ENCODE measurements at regions not wholly inside any gene's neighbourhood (a gene's known extent, or its start where the extent isn't known, plus 50 kb on each side); places are given as distances from the start of the nearest gene placed in this dataset.
"Not testable (repeated sequence)": the region's sequence is repeated elsewhere in the genome, so short reads cannot be mapped to it uniquely, and the experiment has no call there.

DNA sequence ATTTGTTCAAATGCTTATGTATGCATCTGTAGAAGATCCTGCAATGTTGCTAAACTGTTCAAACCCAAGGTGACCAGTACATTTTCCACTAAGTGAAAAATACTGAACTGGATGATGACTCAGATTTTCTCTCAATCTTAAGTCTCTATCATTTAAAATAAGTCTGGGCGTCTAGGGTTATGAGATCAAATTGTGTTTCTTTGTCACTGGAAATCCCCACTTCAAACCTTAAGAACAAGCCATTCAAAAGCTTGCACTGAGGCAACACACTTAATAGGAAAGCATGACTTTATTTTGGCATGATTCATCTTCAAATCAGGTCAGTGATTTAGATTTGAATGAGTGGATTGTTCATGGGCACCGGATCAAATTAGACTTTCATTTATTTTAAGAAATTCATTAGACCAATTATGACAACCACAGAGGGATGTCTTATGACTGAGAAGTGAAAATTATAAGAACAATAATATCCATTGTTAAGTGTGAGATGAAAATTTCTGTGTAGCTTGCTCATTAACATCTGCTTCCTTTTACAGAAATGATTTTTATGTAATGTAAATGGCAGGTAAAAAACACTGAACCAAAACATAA is 203.6 kb downstream of the ANKRD30BL start:
- H3K27ac ChIP-seq (replicated peaks); H3K27me3 ChIP-seq (ENCODE audit: insufficient read depth, poor library complexity, severe bottlenecking); DNase-seq (ENCODE audit: low read depth in 1 of 2, low spot score in 1 of 2); H3K4me3 ChIP-seq (replicated peaks; ENCODE audit: insufficient read depth, low read length): not testable (repeated sequence)

DNA sequence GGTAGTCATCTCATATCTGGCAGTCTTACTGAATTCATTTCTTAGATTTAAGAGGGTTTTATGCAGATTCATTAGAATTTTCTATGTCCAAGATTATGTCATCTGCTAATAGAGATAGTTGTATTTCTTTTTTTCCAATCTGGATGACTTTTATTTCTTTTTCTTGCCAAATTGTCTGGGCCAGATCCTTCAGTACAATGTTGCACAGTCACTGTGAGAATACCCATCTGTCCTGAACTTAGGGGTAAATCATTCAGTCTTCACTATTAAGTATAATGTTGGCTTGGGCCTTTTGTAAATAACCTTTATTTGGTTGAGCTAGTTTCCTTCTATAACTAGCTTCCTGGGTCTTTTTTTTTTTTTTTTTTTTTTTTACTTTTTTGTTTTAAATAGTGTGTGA is 213.1 kb downstream of the ANKRD30BL start:
- H3K27ac ChIP-seq (replicated peaks); DNase-seq (ENCODE audit: low read depth in 1 of 2, low spot score in 1 of 2); H3K27me3 ChIP-seq (ENCODE audit: insufficient read depth, poor library complexity, severe bottlenecking); H3K4me3 ChIP-seq (replicated peaks; ENCODE audit: insufficient read depth, low read length): not testable (repeated sequence)

DNA sequence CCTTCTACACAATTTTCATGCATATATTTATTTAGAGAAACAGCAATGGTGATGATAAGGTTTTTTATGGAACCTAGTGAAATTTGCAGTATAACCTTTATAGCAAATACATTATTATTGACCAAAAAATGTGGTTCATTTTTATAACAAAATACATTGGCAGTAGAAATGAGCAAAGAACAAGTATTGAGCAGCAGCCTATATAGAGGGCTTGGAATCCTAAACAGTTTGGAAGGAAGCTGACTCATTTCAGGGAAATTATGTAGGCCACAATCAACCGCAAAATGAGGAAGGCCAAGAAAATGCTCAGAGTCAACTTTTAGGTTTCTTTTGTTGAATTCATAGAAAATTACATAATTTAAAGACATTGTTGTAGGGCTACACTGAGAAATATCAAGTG is 238.5 kb downstream of the ANKRD30BL start:
- DNase-seq (ENCODE audit: low read depth in 1 of 2, low spot score in 1 of 2) = peak; percentile 4 to 31
- H3K27ac ChIP-seq (replicated peaks); H3K4me3 ChIP-seq (replicated peaks; ENCODE audit: insufficient read depth, low read length); H3K27me3 ChIP-seq (ENCODE audit: insufficient read depth, poor library complexity, severe bottlenecking): not testable (repeated sequence)

DNA sequence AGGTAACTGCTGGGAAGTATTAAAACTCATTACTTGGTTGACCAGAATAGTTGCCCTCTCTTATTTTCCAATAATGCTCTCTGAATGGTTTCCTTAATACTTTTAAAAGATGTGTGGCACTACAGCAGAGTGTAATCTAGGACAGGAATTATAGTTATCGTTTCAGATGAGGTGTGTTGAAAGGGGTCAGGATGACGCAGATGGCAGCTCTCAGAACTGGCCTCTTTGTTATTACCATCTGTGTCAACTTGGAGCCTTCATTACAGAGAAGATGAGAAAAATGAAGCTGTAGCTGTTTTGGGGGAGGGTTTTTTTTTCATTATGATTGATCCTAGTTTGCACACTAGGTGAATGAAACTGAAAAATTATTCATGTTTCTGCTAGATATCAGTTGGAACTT is 238.9 kb downstream of the ANKRD30BL start:
- not testable (repeated sequence) for H3K4me3 ChIP-seq (replicated peaks; ENCODE audit: insufficient read depth, low read length); DNase-seq (ENCODE audit: low read depth in 1 of 2, low spot score in 1 of 2); H3K27ac ChIP-seq (replicated peaks); H3K27me3 ChIP-seq (ENCODE audit: insufficient read depth, poor library complexity, severe bottlenecking)

All from HL-60 (cell line).